Nephron progenitor cell (in vitro differentiated cells): ENCODE measurements at regions not wholly inside any gene's neighbourhood (a gene's known extent, or its start where the extent isn't known, plus 50 kb on each side); places are given as distances from the start of the nearest gene placed in this dataset.

Experiments used
- DNase-seq: peaks from one replicate; pipeline ENCODE4 v3.0.0; 2021
- H3K27ac Mint-ChIP-seq: 2 replicates; pipeline ENCODE4 v1.8.0; 2021; ENCODE audit warnings: mild to moderate bottlenecking, moderate library complexity, mixed read lengths
- H3K27me3 Mint-ChIP-seq: 2 replicates; pipeline ENCODE4 v1.8.0; 2021; ENCODE audit warnings: mild to moderate bottlenecking, low read depth, mixed read lengths; ENCODE audit not compliant: poor library complexity
- H3K36me3 Mint-ChIP-seq: 2 replicates; pipeline ENCODE4 v1.8.0; 2021; ENCODE audit warnings: low read depth, mixed read lengths
- H3K4me1 Mint-ChIP-seq: 2 replicates; pipeline ENCODE4 v1.8.0; 2021; ENCODE audit warnings: mixed read lengths
- H3K4me3 Mint-ChIP-seq: 2 replicates; pipeline ENCODE4 v1.8.0; 2021; ENCODE audit warnings: mild to moderate bottlenecking, moderate library complexity, mixed read lengths
- H3K9me3 Mint-ChIP-seq: 2 replicates; pipeline ENCODE4 v1.8.0; 2021; ENCODE audit warnings: mild to moderate bottlenecking, moderate library complexity, mixed read lengths
- CTCF ChIP-seq: fragments of 200-600 bp; sonication (generic); IDR thresholded peaks from 2 replicates; pipeline ENCODE4 v1.5.0; 2021; ENCODE audit warnings: antibody characterized with exemption

DNA sequence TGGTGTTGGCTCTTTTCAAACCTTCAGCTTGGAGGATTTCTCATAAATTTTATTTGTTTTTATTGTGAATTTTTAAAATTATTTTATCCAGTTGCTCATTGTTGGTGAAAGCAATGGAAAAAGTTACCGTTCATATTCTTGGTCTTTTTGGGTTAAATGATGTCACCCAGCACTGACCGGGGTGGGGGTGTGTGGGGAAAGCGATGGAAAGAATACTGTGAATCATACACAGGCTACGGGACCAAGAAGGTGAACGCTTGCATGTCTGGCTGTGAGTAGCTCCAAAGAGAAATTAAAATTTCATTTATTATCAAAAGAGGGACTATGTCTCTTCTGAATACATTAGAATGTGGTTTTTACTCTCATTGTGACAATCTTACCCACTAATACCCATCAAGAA, 430.1 kb downstream of the AEBP2 start:
- Mint-ChIP-seq H3K27ac (no peak overlapping the region), H3K4me3 (no peak overlapping the region), H3K27me3 (peaks cover 3% of the 10 kb centered on the region), H3K4me1 (no peaks in the 10 kb centered on the region), H3K9me3 (no peaks in the 10 kb centered on the region), H3K36me3 (no peaks in the 10 kb centered on the region)
- no peak for TF ChIP-seq CTCF
- no peak for DNase-seq

GRCh38 chr12:19872621-19873540, 433.6 kb downstream of the AEBP2 start:
- H3K4me1 Mint-ChIP-seq, result no peaks in the 10 kb centered on the region
- H3K4me3 Mint-ChIP-seq, result no peak overlapping the region
- H3K9me3 Mint-ChIP-seq, result no peaks in the 10 kb centered on the region
- no peak for TF ChIP-seq CTCF
- no peaks in the 10 kb centered on the region for H3K36me3 Mint-ChIP-seq
- H3K27ac Mint-ChIP-seq, result no peak overlapping the region
- H3K27me3 Mint-ChIP-seq, result peaks cover 3% of the 10 kb centered on the region
- DNase-seq, result no peak

- no peak overlapping the region for H3K27ac Mint-ChIP-seq
- no peak for TF ChIP-seq CTCF
- no peak for DNase-seq
- peaks cover 6% of the 10 kb centered on the region for H3K36me3 Mint-ChIP-seq
- H3K4me1 Mint-ChIP-seq, result no peaks in the 10 kb centered on the region
- peaks cover 8% of the 10 kb centered on the region for H3K9me3 Mint-ChIP-seq
- H3K4me3 Mint-ChIP-seq, result no peak overlapping the region
- no peaks in the 10 kb centered on the region for H3K27me3 Mint-ChIP-seq
Observed at GRCh38 chr12:19880076-19880475, 440.8 kb downstream of the AEBP2 start.

GRCh38 chr12:19880721-19881120, 441.4 kb downstream of the AEBP2 start:
- Mint-ChIP-seq H3K9me3 (peaks cover 8% of the 10 kb centered on the region), H3K36me3 (peaks cover 6% of the 10 kb centered on the region), H3K4me3 (no peak overlapping the region), H3K4me1 (no peaks in the 10 kb centered on the region), H3K27me3 (no peaks in the 10 kb centered on the region), H3K27ac (no peak overlapping the region)
- no peak for DNase-seq
- TF ChIP-seq CTCF, result no peak

- peaks cover 6% of the 10 kb centered on the region for H3K36me3 Mint-ChIP-seq
- H3K4me1 Mint-ChIP-seq, result no peaks in the 10 kb centered on the region
- no peaks in the 10 kb centered on the region for H3K27me3 Mint-ChIP-seq
- no peak overlapping the region for H3K27ac Mint-ChIP-seq
- no peak for DNase-seq
- no peak for TF ChIP-seq CTCF
- H3K4me3 Mint-ChIP-seq, result no peak overlapping the region
- peaks cover 8% of the 10 kb centered on the region for H3K9me3 Mint-ChIP-seq
Observed at GRCh38 chr12:19882346-19882745, 443.1 kb downstream of the AEBP2 start.

GRCh38 chr12:19884021-19884492, 444.8 kb downstream of the AEBP2 start:
- peaks cover 8% of the 10 kb centered on the region for H3K9me3 Mint-ChIP-seq
- H3K27ac Mint-ChIP-seq, result no peak overlapping the region
- no peak for TF ChIP-seq CTCF
- no peak for DNase-seq
- H3K4me1 Mint-ChIP-seq, result no peaks in the 10 kb centered on the region
- H3K27me3 Mint-ChIP-seq, result no peaks in the 10 kb centered on the region
- no peak overlapping the region for H3K4me3 Mint-ChIP-seq
- peaks cover 6% of the 10 kb centered on the region for H3K36me3 Mint-ChIP-seq
